HG03565 (cell line): ENCODE measurements at regions not wholly inside any gene's neighbourhood (a gene's known extent, or its start where the extent isn't known, plus 50 kb on each side); places are given as distances from the start of the nearest gene placed in this dataset.
"Not testable (repeated sequence)": the region's sequence is repeated elsewhere in the genome, so short reads cannot be mapped to it uniquely, and the experiment has no call there.

Experiments used
- ATAC-seq: cut with Tn5 transposase; IDR thresholded peaks from one replicate; pipeline ENCODE4 v1.9.1; 2021; ENCODE audit warnings: mild to moderate bottlenecking, moderate library complexity; ENCODE audit not compliant: unreplicated experiment

- ATAC-seq, result no peak
These were observed 272.9 kb downstream of the KLHL13 start for GRCh38 chrX:117843749-117844148.

GRCh38 chrX:117840645-117841044 is 276.0 kb downstream of the KLHL13 start:
- peak; percentile 57 for ATAC-seq

- ATAC-seq, result no peak
These were observed 277.1 kb downstream of the KLHL13 start for GRCh38 chrX:117839544-117839943.

GRCh38 chrX:117838581-117839331 is 277.9 kb downstream of the KLHL13 start:
- ATAC-seq, result no peak

GRCh38 chrX:117835034-117835433 is 281.6 kb downstream of the KLHL13 start:
- ATAC-seq, result no peak

- no peak for ATAC-seq
These were observed 282.5 kb downstream of the KLHL13 start for GRCh38 chrX:117834076-117834475.

GRCh38 chrX:117821472-117821871 is 295.1 kb downstream of the KLHL13 start:
- ATAC-seq, result not testable (repeated sequence)

GRCh38 chrX:117808426-117808825 is 308.2 kb downstream of the KLHL13 start:
- no peak for ATAC-seq

- no peak for ATAC-seq
These were observed 313.1 kb downstream of the KLHL13 start for GRCh38 chrX:117803463-117803862.

- no peak for ATAC-seq
These were observed 328.3 kb downstream of the KLHL13 start for GRCh38 chrX:117788339-117788738.

GRCh38 chrX:117771384-117771783 is 345.2 kb downstream of the KLHL13 start:
- no peak for ATAC-seq

GRCh38 chrX:117768861-117769604 is 347.6 kb downstream of the KLHL13 start:
- ATAC-seq, result no peak

GRCh38 chrX:117765211-117765610 is 351.4 kb downstream of the KLHL13 start:
- no peak for ATAC-seq

GRCh38 chrX:117752745-117753144 is 363.9 kb downstream of the KLHL13 start:
- ATAC-seq, result peak; percentile 98

GRCh38 chrX:117751155-117751554 is 365.5 kb downstream of the KLHL13 start:
- no peak for ATAC-seq

GRCh38 chrX:117744958-117745357 is 371.7 kb downstream of the KLHL13 start:
- no peak for ATAC-seq

- no peak for ATAC-seq
These were observed 372.9 kb downstream of the KLHL13 start for GRCh38 chrX:117743469-117744251.

- ATAC-seq, result no peak
These were observed 403.2 kb downstream of the KLHL13 start for GRCh38 chrX:117713411-117713810.

GRCh38 chrX:117711782-117712181 is 404.8 kb downstream of the KLHL13 start:
- ATAC-seq, result no peak

- no peak for ATAC-seq
These were observed 408.5 kb downstream of the KLHL13 start for GRCh38 chrX:117707948-117708743.

- ATAC-seq, result no peak
These were observed 415.6 kb downstream of the KLHL13 start for GRCh38 chrX:117701050-117701449.
